ENCODE measurements at regions not wholly inside any gene's neighbourhood (a gene's known extent, or its start where the extent isn't known, plus 50 kb on each side); places are given as distances from the start of the nearest gene placed in this dataset.

DNA sequence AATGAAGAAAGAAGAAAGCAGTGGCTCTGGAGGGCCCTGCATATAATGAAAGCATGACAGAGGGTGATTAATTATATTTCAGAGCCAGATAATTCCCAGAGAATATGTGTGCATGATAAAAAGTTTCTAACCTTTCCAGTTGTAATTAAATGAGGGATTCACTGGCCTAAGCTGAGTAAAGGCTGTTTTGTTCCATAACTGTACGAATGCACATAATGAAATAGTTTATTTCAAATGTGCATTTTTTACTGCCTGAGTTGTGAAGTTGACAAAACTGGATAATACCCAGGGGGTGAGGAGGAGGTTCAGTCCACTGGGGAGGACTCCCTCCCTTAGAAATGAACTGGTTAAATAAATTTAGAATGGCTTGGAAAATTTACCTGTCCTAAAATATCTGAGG is 616.4 kb downstream of the TAFA4 start:
- H3K4me3 ChIP-seq (ENCODE audit: extremely low read depth, insufficient read depth, low read length, poor library complexity, severe bottlenecking), result no peak overlapping the region
- H3K9me3 ChIP-seq (ENCODE audit: control insufficient read depth, low read length), result no peaks in the 10 kb centered on the region
- H3K4me1 ChIP-seq (ENCODE audit: control insufficient read depth, insufficient read depth, low read length, poor library complexity, severe bottlenecking), result no peaks in the 10 kb centered on the region
- H3K27ac ChIP-seq (ENCODE audit: low read depth, low read length, severe bottlenecking), result no peak overlapping the region
- no peaks in the 10 kb centered on the region for H3K36me3 ChIP-seq (ENCODE audit: control insufficient read depth, insufficient read depth, low read length)
- WGBS, 2 experiments (ENCODE audit: insufficient coverage in 2 of 2), result 100% methylated on average over 1 of the region's 1 CpG; no CpG with 5 or more reads in 1 of the 2 experiments

DNA sequence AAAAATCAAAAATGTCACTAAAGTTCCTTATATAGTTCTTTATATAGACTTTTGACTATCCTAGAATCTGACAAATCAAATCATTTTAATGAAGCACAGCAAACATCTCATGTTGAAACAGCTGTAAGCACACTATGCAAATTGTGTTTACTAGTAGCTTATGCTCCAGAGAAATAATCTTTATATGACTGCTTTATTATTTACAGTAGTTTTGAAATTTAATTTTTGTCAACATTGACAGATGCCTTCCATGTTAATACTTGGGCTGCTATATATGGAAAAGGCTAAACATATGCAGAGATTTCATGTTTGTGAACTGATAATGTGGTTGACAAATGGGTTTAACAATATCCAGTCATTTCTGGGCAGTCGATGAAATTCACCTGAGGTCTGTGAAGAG is 616.8 kb downstream of the TAFA4 start:
- WGBS, 2 experiments (ENCODE audit: insufficient coverage in 2 of 2), result 90 to 93% methylated on average over 1 of the region's 1 CpG
- Histone ChIP-seq H3K9me3 (ENCODE audit: control insufficient read depth, low read length) (no peaks in the 10 kb centered on the region), H3K4me3 (ENCODE audit: extremely low read depth, insufficient read depth, low read length, poor library complexity, severe bottlenecking) (no peak overlapping the region), H3K27ac (ENCODE audit: low read depth, low read length, severe bottlenecking) (no peak overlapping the region), H3K36me3 (ENCODE audit: control insufficient read depth, insufficient read depth, low read length) (no peaks in the 10 kb centered on the region), H3K4me1 (ENCODE audit: control insufficient read depth, insufficient read depth, low read length, poor library complexity, severe bottlenecking) (no peaks in the 10 kb centered on the region)

DNA sequence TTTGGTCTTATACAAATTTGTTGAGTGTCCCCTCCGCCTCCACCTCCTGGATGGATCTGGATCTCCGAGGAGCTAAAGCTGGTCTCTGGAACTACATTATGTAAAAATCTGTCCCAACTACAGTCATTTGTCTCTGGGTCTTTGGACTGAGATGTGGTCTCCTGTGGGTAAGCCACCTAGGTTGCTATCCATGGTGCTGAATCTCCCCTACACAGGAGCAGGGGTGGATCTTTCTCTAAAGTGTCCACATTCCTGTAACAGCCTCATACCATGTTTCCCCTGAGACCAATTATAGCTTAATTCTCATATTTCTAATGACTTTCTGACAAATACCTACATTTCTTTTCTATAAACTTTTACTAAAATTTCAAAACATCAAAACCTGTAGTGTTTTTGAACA is 625.8 kb downstream of the TAFA4 start:
- no peak overlapping the region for H3K27ac ChIP-seq (ENCODE audit: low read depth, low read length, severe bottlenecking)
- H3K4me1 ChIP-seq (ENCODE audit: control insufficient read depth, insufficient read depth, low read length, poor library complexity, severe bottlenecking), result no peaks in the 10 kb centered on the region
- H3K36me3 ChIP-seq (ENCODE audit: control insufficient read depth, insufficient read depth, low read length), result no peaks in the 10 kb centered on the region
- no peak overlapping the region for H3K4me3 ChIP-seq (ENCODE audit: extremely low read depth, insufficient read depth, low read length, poor library complexity, severe bottlenecking)
- 67 to 69% methylated on average over 1 to 2 of the region's 2 CpGs for WGBS, 2 experiments (ENCODE audit: insufficient coverage in 2 of 2)
- no peaks in the 10 kb centered on the region for H3K9me3 ChIP-seq (ENCODE audit: control insufficient read depth, low read length)

DNA sequence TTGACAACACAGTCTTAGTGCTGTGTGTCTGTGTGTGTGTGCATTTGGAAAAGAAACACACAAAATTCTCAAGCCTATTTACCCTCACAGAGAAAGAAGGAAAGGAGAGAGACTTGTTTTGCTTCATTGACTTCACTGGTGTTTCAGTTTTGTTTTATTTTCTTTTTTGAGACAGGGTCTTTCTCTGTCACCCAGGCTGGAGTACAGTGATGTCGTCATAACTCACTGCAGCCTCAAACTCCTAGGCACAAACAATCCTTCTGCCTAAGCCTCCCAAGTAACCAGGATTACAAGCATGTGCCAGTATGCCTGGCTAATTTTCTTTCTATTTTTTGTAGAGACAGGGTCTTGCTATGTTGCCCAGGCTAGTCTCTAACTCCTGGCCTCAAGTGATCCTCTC is 636.9 kb downstream of the TAFA4 start:
- H3K9me3 ChIP-seq (ENCODE audit: control insufficient read depth, low read length), result no peaks in the 10 kb centered on the region
- WGBS, 2 experiments (ENCODE audit: insufficient coverage in 2 of 2), result 100% methylated on average over 1 of the region's 1 CpG; no CpG with 5 or more reads in 1 of the 2 experiments
- no peak overlapping the region for H3K27ac ChIP-seq (ENCODE audit: low read depth, low read length, severe bottlenecking)
- no peak overlapping the region for H3K4me3 ChIP-seq (ENCODE audit: extremely low read depth, insufficient read depth, low read length, poor library complexity, severe bottlenecking)
- no peaks in the 10 kb centered on the region for H3K36me3 ChIP-seq (ENCODE audit: control insufficient read depth, insufficient read depth, low read length)
- H3K4me1 ChIP-seq (ENCODE audit: control insufficient read depth, insufficient read depth, low read length, poor library complexity, severe bottlenecking), result no peaks in the 10 kb centered on the region

DNA sequence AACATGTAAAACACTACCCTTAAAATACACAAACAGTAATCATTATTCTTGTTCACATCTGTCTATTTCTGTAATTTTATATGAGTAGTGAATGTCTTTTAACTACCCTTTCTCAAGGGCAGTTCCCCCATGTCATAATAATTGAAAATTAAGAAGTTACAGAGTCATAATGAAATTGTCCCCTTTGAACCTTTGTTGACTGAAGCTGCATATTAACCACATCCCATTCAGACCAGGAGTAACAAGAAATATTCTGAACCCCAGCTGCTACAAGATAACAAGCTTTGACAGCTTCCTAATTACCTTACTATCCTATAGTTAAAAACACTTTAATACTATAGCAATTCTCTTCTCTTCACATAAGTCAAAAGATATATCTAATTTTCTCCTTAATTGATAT is 635.9 kb upstream of the SUCLG2 start:
- H3K4me1 ChIP-seq (ENCODE audit: control insufficient read depth, insufficient read depth, low read length, poor library complexity, severe bottlenecking), result no peaks in the 10 kb centered on the region
- no peak overlapping the region for H3K27ac ChIP-seq (ENCODE audit: low read depth, low read length, severe bottlenecking)
- no peaks in the 10 kb centered on the region for H3K36me3 ChIP-seq (ENCODE audit: control insufficient read depth, insufficient read depth, low read length)
- no peaks in the 10 kb centered on the region for H3K9me3 ChIP-seq (ENCODE audit: control insufficient read depth, low read length)
- H3K4me3 ChIP-seq (ENCODE audit: extremely low read depth, insufficient read depth, low read length, poor library complexity, severe bottlenecking), result no peak overlapping the region

DNA sequence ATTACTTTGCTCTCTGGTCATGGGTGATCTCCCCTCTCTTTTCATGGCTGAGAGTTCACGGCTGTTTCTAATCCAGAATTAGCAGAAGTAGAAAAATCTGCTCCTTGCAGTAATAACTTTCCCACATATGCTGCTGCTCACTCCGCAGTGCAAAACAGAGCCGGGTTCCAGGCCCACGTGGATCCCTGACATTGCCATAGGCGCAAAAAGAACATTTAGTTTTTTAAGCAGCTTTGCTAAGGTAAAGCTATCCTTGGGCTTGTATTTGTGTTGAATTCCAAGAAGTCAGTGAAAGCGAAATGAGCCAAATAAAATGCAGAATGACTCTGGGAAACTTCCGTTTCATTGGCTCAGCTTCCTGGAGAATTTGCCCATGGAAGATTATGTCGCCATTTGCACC is 633.7 kb upstream of the SUCLG2 start:
- 92 to 95% methylated on average over 8 of the region's 8 CpGs for WGBS, 2 experiments (ENCODE audit: insufficient coverage in 2 of 2)
- Histone ChIP-seq H3K36me3 (ENCODE audit: control insufficient read depth, insufficient read depth, low read length) (no peaks in the 10 kb centered on the region), H3K4me1 (ENCODE audit: control insufficient read depth, insufficient read depth, low read length, poor library complexity, severe bottlenecking) (no peaks in the 10 kb centered on the region), H3K27ac (ENCODE audit: low read depth, low read length, severe bottlenecking) (no peak overlapping the region), H3K9me3 (ENCODE audit: control insufficient read depth, low read length) (no peaks in the 10 kb centered on the region), H3K4me3 (ENCODE audit: extremely low read depth, insufficient read depth, low read length, poor library complexity, severe bottlenecking) (no peak overlapping the region)

DNA sequence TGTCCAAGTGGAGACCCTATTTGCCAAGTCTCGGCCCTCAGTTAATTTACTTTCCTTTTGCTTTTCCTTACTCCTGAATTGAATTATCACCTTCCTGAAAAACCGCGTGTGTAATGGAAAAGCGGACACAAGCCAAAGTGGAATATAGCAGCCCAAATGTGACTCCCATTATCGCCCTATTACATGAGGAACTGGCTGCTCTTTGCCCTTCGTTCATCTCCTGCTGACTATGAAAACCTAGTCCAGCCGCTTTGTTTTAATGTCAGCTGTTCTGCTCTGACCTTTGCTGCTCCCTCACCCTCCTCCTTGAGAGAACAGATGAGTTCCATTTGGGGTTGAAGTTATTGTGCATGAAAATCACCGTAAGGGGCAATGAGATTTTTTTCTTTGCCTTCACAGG is 632.7 kb upstream of the SUCLG2 start:
- H3K4me1 ChIP-seq (ENCODE audit: control insufficient read depth, insufficient read depth, low read length, poor library complexity, severe bottlenecking), result no peaks in the 10 kb centered on the region
- WGBS, 2 experiments (ENCODE audit: insufficient coverage in 2 of 2), result 85 to 87% methylated on average over 6 to 7 of the region's 8 CpGs
- no peaks in the 10 kb centered on the region for H3K9me3 ChIP-seq (ENCODE audit: control insufficient read depth, low read length)
- H3K4me3 ChIP-seq (ENCODE audit: extremely low read depth, insufficient read depth, low read length, poor library complexity, severe bottlenecking), result no peak overlapping the region
- H3K27ac ChIP-seq (ENCODE audit: low read depth, low read length, severe bottlenecking), result no peak overlapping the region
- no peaks in the 10 kb centered on the region for H3K36me3 ChIP-seq (ENCODE audit: control insufficient read depth, insufficient read depth, low read length)

DNA sequence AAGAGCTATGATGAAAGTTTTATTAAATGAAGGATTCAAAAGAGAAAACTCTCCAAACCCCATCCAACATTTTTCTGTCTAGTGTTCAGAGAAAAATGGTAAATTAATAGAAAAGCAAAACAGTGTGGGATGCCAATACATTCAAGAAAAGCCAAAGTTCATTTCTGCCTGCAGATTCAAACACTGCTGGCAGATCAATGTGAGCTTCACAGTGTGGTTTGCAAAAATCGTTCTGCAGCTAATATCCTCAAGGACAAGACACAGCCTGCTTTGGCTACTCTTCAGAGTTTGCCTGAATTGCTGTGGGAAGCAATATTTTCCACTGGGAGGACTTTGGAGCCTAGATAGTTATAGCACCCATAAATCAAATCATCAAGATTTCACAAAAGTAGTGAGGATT is 619.9 kb upstream of the SUCLG2 start:
- Histone ChIP-seq H3K9me3 (ENCODE audit: control insufficient read depth, low read length) (no peaks in the 10 kb centered on the region), H3K27ac (ENCODE audit: low read depth, low read length, severe bottlenecking) (no peak overlapping the region), H3K4me1 (ENCODE audit: control insufficient read depth, insufficient read depth, low read length, poor library complexity, severe bottlenecking) (no peaks in the 10 kb centered on the region), H3K36me3 (ENCODE audit: control insufficient read depth, insufficient read depth, low read length) (no peaks in the 10 kb centered on the region), H3K4me3 (ENCODE audit: extremely low read depth, insufficient read depth, low read length, poor library complexity, severe bottlenecking) (no peak overlapping the region)
- 86% methylated on average over 1 of the region's 1 CpG; no CpG with 5 or more reads in 1 of the 2 experiments for WGBS, 2 experiments (ENCODE audit: insufficient coverage in 2 of 2)

DNA sequence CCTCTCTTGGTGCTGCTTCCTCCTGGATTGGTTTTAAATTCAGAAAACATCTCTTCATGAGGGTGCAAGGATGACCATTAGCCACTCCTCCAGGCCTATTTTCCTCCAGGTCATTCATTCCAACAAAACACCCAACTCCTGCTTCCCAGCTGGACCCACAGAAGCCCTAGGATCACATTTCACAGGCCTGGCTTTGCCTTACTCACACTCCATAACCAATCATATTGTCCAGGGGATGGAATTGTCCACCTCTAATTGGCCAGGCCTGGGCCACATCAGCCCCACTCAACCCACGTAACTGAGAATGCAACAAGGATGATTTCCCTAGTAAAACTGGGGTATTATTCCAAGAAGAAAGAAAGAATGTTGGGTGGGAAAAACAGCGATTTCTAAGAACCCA is 616.7 kb upstream of the SUCLG2 start:
- no peaks in the 10 kb centered on the region for H3K9me3 ChIP-seq (ENCODE audit: control insufficient read depth, low read length)
- no peak overlapping the region for H3K4me3 ChIP-seq (ENCODE audit: extremely low read depth, insufficient read depth, low read length, poor library complexity, severe bottlenecking)
- 70 to 93% methylated on average over 1 to 2 of the region's 2 CpGs for WGBS, 2 experiments (ENCODE audit: insufficient coverage in 2 of 2)

DNA sequence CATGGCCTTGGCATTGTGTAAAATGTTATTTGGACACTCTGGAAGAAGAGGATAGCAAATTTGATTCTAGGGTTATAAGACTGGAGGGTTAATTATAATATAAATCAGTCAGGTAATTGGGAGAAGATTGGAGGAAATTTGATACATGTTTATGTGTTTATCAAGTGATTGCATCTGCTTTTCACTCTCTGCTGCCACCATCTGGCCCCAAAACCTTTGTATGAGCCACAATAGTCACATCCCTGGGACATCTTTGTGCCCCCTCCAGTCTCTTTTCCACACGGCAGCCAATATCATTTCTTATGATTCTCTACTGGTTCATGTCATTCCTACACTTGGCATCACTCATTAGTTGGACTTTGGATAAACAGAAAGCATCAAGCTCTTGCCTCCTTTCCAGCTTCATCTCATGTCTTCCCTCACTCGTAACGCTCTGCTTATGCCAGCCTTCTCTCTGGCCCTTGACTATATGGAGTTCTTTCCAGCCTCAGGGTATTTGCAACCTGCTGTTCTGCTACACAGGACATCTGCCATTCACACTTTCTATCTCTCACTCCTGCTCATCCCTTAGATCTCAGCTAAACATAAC is 602.3 kb upstream of the SUCLG2 start:
- no peak overlapping the region for H3K27ac ChIP-seq (ENCODE audit: low read depth, low read length, severe bottlenecking)
- no peak overlapping the region for H3K4me3 ChIP-seq (ENCODE audit: extremely low read depth, insufficient read depth, low read length, poor library complexity, severe bottlenecking)
- 48 to 62% methylated on average over 3 of the region's 3 CpGs for WGBS, 2 experiments (ENCODE audit: insufficient coverage in 2 of 2)
- no peaks in the 10 kb centered on the region for H3K9me3 ChIP-seq (ENCODE audit: control insufficient read depth, low read length)
- no peaks in the 10 kb centered on the region for H3K4me1 ChIP-seq (ENCODE audit: control insufficient read depth, insufficient read depth, low read length, poor library complexity, severe bottlenecking)
- no peaks in the 10 kb centered on the region for H3K36me3 ChIP-seq (ENCODE audit: control insufficient read depth, insufficient read depth, low read length)

More for the DNA sequence above, 616.7 kb upstream of the SUCLG2 start:
- Histone ChIP-seq H3K27ac (ENCODE audit: low read depth, low read length, severe bottlenecking) (no peak overlapping the region), H3K4me1 (ENCODE audit: control insufficient read depth, insufficient read depth, low read length, poor library complexity, severe bottlenecking) (no peaks in the 10 kb centered on the region), H3K36me3 (ENCODE audit: control insufficient read depth, insufficient read depth, low read length) (no peaks in the 10 kb centered on the region)

DNA sequence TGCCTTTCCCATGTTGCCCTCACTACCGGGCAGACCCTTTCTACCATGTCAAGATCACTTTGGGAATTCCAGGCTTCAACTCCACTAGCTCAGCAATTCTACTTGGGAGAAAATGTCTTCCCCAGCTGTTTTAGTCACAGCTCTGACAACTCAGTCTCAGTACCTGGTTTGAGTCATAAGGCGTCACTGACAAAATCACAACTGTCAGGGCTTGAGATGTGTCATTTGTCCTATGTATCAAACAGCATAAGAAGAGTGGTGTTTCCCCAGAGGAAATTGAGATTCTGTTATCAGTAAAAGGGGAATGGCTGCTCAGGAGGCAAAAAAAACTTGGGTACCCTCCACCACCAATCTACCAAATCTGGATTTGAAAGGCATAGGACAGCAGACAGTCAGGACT is 594.9 kb upstream of the SUCLG2 start:
- Histone ChIP-seq H3K27ac (ENCODE audit: low read depth, low read length, severe bottlenecking) (no peak overlapping the region), H3K9me3 (ENCODE audit: control insufficient read depth, low read length) (no peaks in the 10 kb centered on the region), H3K36me3 (ENCODE audit: control insufficient read depth, insufficient read depth, low read length) (no peaks in the 10 kb centered on the region), H3K4me1 (ENCODE audit: control insufficient read depth, insufficient read depth, low read length, poor library complexity, severe bottlenecking) (no peaks in the 10 kb centered on the region), H3K4me3 (ENCODE audit: extremely low read depth, insufficient read depth, low read length, poor library complexity, severe bottlenecking) (no peak overlapping the region)
- WGBS, 2 experiments (ENCODE audit: insufficient coverage in 2 of 2), result 100% methylated on average over 1 of the region's 2 CpGs
